ENCODE measurements at regions not wholly inside any gene's neighbourhood (a gene's known extent, or its start where the extent isn't known, plus 50 kb on each side); places are given as distances from the start of the nearest gene placed in this dataset.
A peak's percentile ranks its signal among the peaks of the same experiment; 100 is the strongest.
"Not testable (repeated sequence)": the region's sequence is repeated elsewhere in the genome, so short reads cannot be mapped to it uniquely, and the experiment has no call there.

- POLR2A ChIA-PET = no interaction called here
Observed at GRCh38 chr2:142290931-142291330, 160.1 kb upstream of the LRP1B start.

GRCh38 chr2:142286618-142287017 is 155.8 kb upstream of the LRP1B start:
- Histone ChIP-seq H3K27me3 (replicated peaks in 2 of 5; ENCODE audit: control insufficient read depth in 4 of 5, insufficient read depth in 5 of 5, low read length in 4 of 5) (no peaks in the 10 kb centered on the region), H3K4me1 (ENCODE audit: control extremely low read depth in 1 of 4, control insufficient read depth in 4 of 4, insufficient read depth in 4 of 4, low read length in 3 of 4) (no peaks in the 10 kb centered on the region), H3K36me3 (ENCODE audit: control insufficient read depth in 4 of 4, insufficient read depth in 4 of 4, low read length in 3 of 4) (no peaks in the 10 kb centered on the region), H3K27ac (ENCODE audit: insufficient read depth in 1 of 2, low read depth in 1 of 2, low read length in 2 of 2, poor library complexity in 1 of 2, severe bottlenecking in 2 of 2) (no peak overlapping the region), H3K4me3 (ENCODE audit: control insufficient read depth in 1 of 7, extremely low read depth in 1 of 7, insufficient read depth in 4 of 7, low read depth in 2 of 7, low read length in 6 of 7) (no peak overlapping the region), H3K9me3 (ENCODE audit: control extremely low read depth in 1 of 5, control insufficient read depth in 4 of 5, insufficient read depth in 2 of 5, low read depth in 1 of 5, low read length in 4 of 5) (no peaks in the 10 kb centered on the region)
- WGBS (ENCODE audit: insufficient coverage) = 61% methylated on average over 2 of the region's 7 CpGs
- DNase-seq = peak; percentile 3 to 7 (median 7)
- ChIA-PET POLR2A (no interaction called here), CTCF (interaction anchor here (1.2 kb wide), 1 partner anchor 9 kb away, joined by 3 read pairs; no protein-coding TSS in a partner anchor)

More at GRCh38 chr2:142290931-142291330, 160.1 kb upstream of the LRP1B start:
- H3K4me3 ChIP-seq (ENCODE audit: control insufficient read depth in 1 of 7, extremely low read depth in 1 of 7, insufficient read depth in 4 of 7, low read depth in 2 of 7, low read length in 6 of 7) = no peak overlapping the region
- 89% methylated on average over 2 of the region's 3 CpGs for WGBS (ENCODE audit: insufficient coverage)
- H3K4me1 ChIP-seq (ENCODE audit: control extremely low read depth in 1 of 4, control insufficient read depth in 4 of 4, insufficient read depth in 4 of 4, low read length in 3 of 4) = no peaks in the 10 kb centered on the region
- H3K27ac ChIP-seq (ENCODE audit: insufficient read depth in 1 of 2, low read depth in 1 of 2, low read length in 2 of 2, poor library complexity in 1 of 2, severe bottlenecking in 2 of 2) = no peak overlapping the region
- no peaks in the 10 kb centered on the region for H3K9me3 ChIP-seq (ENCODE audit: control extremely low read depth in 1 of 5, control insufficient read depth in 4 of 5, insufficient read depth in 2 of 5, low read depth in 1 of 5, low read length in 4 of 5)
- DNase-seq = no peak
- H3K27me3 ChIP-seq (replicated peaks in 2 of 5; ENCODE audit: control insufficient read depth in 4 of 5, insufficient read depth in 5 of 5, low read length in 4 of 5) = no peaks in the 10 kb centered on the region
- CTCF ChIA-PET = no interaction called here
- no peaks in the 10 kb centered on the region for H3K36me3 ChIP-seq (ENCODE audit: control insufficient read depth in 4 of 4, insufficient read depth in 4 of 4, low read length in 3 of 4)

- DNase-seq = no peak
- CTCF ChIA-PET = no interaction called here
- H3K27ac ChIP-seq (ENCODE audit: insufficient read depth in 1 of 2, low read depth in 1 of 2, low read length in 2 of 2, poor library complexity in 1 of 2, severe bottlenecking in 2 of 2) = no peak overlapping the region
- 94% methylated on average over 4 of the region's 4 CpGs for WGBS (ENCODE audit: insufficient coverage)
- H3K27me3 ChIP-seq (replicated peaks in 2 of 5; ENCODE audit: control insufficient read depth in 4 of 5, insufficient read depth in 5 of 5, low read length in 4 of 5) = no peaks in the 10 kb centered on the region
- POLR2A ChIA-PET = no interaction called here
- no peaks in the 10 kb centered on the region for H3K9me3 ChIP-seq (ENCODE audit: control extremely low read depth in 1 of 5, control insufficient read depth in 4 of 5, insufficient read depth in 2 of 5, low read depth in 1 of 5, low read length in 4 of 5)
- no peaks in the 10 kb centered on the region for H3K4me1 ChIP-seq (ENCODE audit: control extremely low read depth in 1 of 4, control insufficient read depth in 4 of 4, insufficient read depth in 4 of 4, low read length in 3 of 4)
- no peaks in the 10 kb centered on the region for H3K36me3 ChIP-seq (ENCODE audit: control insufficient read depth in 4 of 4, insufficient read depth in 4 of 4, low read length in 3 of 4)
- no peak overlapping the region for H3K4me3 ChIP-seq (ENCODE audit: control insufficient read depth in 1 of 7, extremely low read depth in 1 of 7, insufficient read depth in 4 of 7, low read depth in 2 of 7, low read length in 6 of 7)
Observed at GRCh38 chr2:142285480-142285879, 154.7 kb upstream of the LRP1B start.

DNA sequence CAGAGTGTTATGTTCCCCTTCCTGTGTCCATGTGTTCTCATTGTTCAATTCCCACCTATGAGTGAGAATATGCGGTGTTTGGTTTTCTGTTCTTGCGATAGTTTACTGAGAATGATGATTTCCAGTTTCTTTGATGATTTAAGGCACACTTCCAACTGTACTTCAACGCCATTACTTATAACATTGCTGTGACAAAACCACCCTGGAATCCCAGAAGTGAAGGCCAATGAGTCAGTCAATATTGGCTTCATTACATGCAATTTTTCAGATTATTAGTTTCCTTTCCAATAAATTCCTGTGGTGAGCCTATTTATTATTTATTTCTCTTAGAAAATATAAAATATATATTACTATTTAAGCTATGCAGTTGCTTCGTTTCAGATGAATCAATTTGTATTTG is 153.5 kb upstream of the LRP1B start:
- H3K27me3 ChIP-seq (replicated peaks in 2 of 5; ENCODE audit: control insufficient read depth in 4 of 5, insufficient read depth in 5 of 5, low read length in 4 of 5); H3K27ac ChIP-seq (ENCODE audit: insufficient read depth in 1 of 2, low read depth in 1 of 2, low read length in 2 of 2, poor library complexity in 1 of 2, severe bottlenecking in 2 of 2); H3K4me1 ChIP-seq (ENCODE audit: control extremely low read depth in 1 of 4, control insufficient read depth in 4 of 4, insufficient read depth in 4 of 4, low read length in 3 of 4); H3K4me3 ChIP-seq (ENCODE audit: control insufficient read depth in 1 of 7, extremely low read depth in 1 of 7, insufficient read depth in 4 of 7, low read depth in 2 of 7, low read length in 6 of 7); H3K9me3 ChIP-seq (ENCODE audit: control extremely low read depth in 1 of 5, control insufficient read depth in 4 of 5, insufficient read depth in 2 of 5, low read depth in 1 of 5, low read length in 4 of 5); H3K36me3 ChIP-seq (ENCODE audit: control insufficient read depth in 4 of 4, insufficient read depth in 4 of 4, low read length in 3 of 4); DNase-seq: not testable (repeated sequence)
- ChIA-PET CTCF (interaction anchor here (0.6 kb wide), 1 partner anchor 16 kb away, joined by 3 read pairs; no protein-coding TSS in a partner anchor), POLR2A (interaction anchor here (0.6 kb wide), 1 partner anchor 1487 kb away, joined by 3 read pairs; no protein-coding TSS in a partner anchor)
- WGBS (ENCODE audit: insufficient coverage) = 94% methylated on average over 2 of the region's 4 CpGs

GRCh38 chr2:142280831-142281230 is 150.0 kb upstream of the LRP1B start:
- CTCF ChIA-PET = no interaction called here
- Histone ChIP-seq H3K9me3 (ENCODE audit: control extremely low read depth in 1 of 5, control insufficient read depth in 4 of 5, insufficient read depth in 2 of 5, low read depth in 1 of 5, low read length in 4 of 5) (peaks cover 0 to 2% (median 0%) of the 10 kb centered on the region in 5 experiments), H3K27ac (ENCODE audit: insufficient read depth in 1 of 2, low read depth in 1 of 2, low read length in 2 of 2, poor library complexity in 1 of 2, severe bottlenecking in 2 of 2) (no peak overlapping the region), H3K4me1 (ENCODE audit: control extremely low read depth in 1 of 4, control insufficient read depth in 4 of 4, insufficient read depth in 4 of 4, low read length in 3 of 4) (peaks cover 0 to under 1% (median 0%) of the 10 kb centered on the region in 4 experiments), H3K4me3 (ENCODE audit: control insufficient read depth in 1 of 7, extremely low read depth in 1 of 7, insufficient read depth in 4 of 7, low read depth in 2 of 7, low read length in 6 of 7) (no peak overlapping the region), H3K27me3 (replicated peaks in 2 of 5; ENCODE audit: control insufficient read depth in 4 of 5, insufficient read depth in 5 of 5, low read length in 4 of 5) (peaks cover 0 to 3% (median 0%) of the 10 kb centered on the region in 5 experiments), H3K36me3 (ENCODE audit: control insufficient read depth in 4 of 4, insufficient read depth in 4 of 4, low read length in 3 of 4) (no peaks in the 10 kb centered on the region)
- WGBS (ENCODE audit: insufficient coverage) = 83% methylated on average over 5 of the region's 5 CpGs
- no peak for DNase-seq
- POLR2A ChIA-PET = no interaction called here

DNA sequence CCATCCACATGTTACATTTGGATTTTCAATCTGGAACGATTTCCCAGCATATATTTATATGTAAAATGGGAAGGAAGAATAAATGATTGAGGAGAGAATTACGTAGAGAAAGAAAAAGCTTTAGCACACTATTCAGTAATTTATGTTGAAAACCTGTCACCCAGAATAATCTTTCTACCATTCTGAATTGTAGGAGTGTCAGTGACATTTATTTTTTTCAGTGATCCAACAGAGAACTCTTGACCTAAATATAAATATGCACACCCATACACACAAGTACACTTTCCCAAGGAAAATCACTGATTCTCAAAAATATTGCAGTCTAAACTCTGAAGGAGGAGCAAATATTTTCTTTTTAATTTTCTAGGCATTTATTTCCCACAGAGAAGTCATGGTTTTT is 140.2 kb upstream of the LRP1B start:
- Histone ChIP-seq H3K9me3 (ENCODE audit: control extremely low read depth in 1 of 5, control insufficient read depth in 4 of 5, insufficient read depth in 2 of 5, low read depth in 1 of 5, low read length in 4 of 5) (no peaks in the 10 kb centered on the region), H3K36me3 (ENCODE audit: control insufficient read depth in 4 of 4, insufficient read depth in 4 of 4, low read length in 3 of 4) (no peaks in the 10 kb centered on the region), H3K27ac (ENCODE audit: insufficient read depth in 1 of 2, low read depth in 1 of 2, low read length in 2 of 2, poor library complexity in 1 of 2, severe bottlenecking in 2 of 2) (no peak overlapping the region), H3K4me3 (ENCODE audit: control insufficient read depth in 1 of 7, extremely low read depth in 1 of 7, insufficient read depth in 4 of 7, low read depth in 2 of 7, low read length in 6 of 7) (no peak overlapping the region), H3K27me3 (replicated peaks in 2 of 5; ENCODE audit: control insufficient read depth in 4 of 5, insufficient read depth in 5 of 5, low read length in 4 of 5) (no peaks in the 10 kb centered on the region), H3K4me1 (ENCODE audit: control extremely low read depth in 1 of 4, control insufficient read depth in 4 of 4, insufficient read depth in 4 of 4, low read length in 3 of 4) (peaks cover 0 to 6% (median 0%) of the 10 kb centered on the region in 4 experiments)
- POLR2A ChIA-PET = no interaction called here
- WGBS (ENCODE audit: insufficient coverage) = no CpG with 5 or more reads among the region's 2 CpGs
- CTCF ChIA-PET = no interaction called here
- DNase-seq = no peak

DNA sequence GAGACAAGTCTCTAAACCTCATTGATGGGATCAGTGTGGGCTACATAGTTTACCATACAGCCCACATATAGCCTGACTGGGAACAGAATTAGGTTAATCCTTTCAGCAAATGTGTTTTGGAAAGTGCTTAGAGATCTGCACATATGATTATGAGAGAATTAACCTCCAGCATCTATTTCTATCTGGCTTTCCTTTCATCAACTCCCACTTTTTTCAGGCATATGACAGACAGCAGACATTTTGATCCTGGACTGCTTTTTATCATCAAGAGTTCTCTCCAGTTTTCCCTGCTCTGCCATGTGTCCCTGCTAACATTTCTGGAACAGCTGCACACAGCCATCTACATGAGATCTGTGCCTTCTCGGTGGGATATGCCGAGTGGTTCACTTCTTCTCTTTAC is 139.5 kb upstream of the LRP1B start:
- H3K4me1 ChIP-seq (ENCODE audit: control extremely low read depth in 1 of 4, control insufficient read depth in 4 of 4, insufficient read depth in 4 of 4, low read length in 3 of 4) = peaks cover 0 to under 1% (median 0%) of the 10 kb centered on the region in 4 experiments
- CTCF ChIA-PET = no interaction called here
- no peaks in the 10 kb centered on the region for H3K27me3 ChIP-seq (replicated peaks in 2 of 5; ENCODE audit: control insufficient read depth in 4 of 5, insufficient read depth in 5 of 5, low read length in 4 of 5)
- H3K4me3 ChIP-seq (ENCODE audit: control insufficient read depth in 1 of 7, extremely low read depth in 1 of 7, insufficient read depth in 4 of 7, low read depth in 2 of 7, low read length in 6 of 7) = no peak overlapping the region
- H3K9me3 ChIP-seq (ENCODE audit: control extremely low read depth in 1 of 5, control insufficient read depth in 4 of 5, insufficient read depth in 2 of 5, low read depth in 1 of 5, low read length in 4 of 5) = no peaks in the 10 kb centered on the region
- no peak for DNase-seq
- POLR2A ChIA-PET = no interaction called here
- no peak overlapping the region for H3K27ac ChIP-seq (ENCODE audit: insufficient read depth in 1 of 2, low read depth in 1 of 2, low read length in 2 of 2, poor library complexity in 1 of 2, severe bottlenecking in 2 of 2)
- WGBS (ENCODE audit: insufficient coverage) = 100% methylated on average over 2 of the region's 2 CpGs
- H3K36me3 ChIP-seq (ENCODE audit: control insufficient read depth in 4 of 4, insufficient read depth in 4 of 4, low read length in 3 of 4) = no peaks in the 10 kb centered on the region
